ENCODE measurements at regions not wholly inside any gene's neighbourhood (a gene's known extent, or its start where the extent isn't known, plus 50 kb on each side); places are given as distances from the start of the nearest gene placed in this dataset.

- whole genome bisulfite sequencing (ENCODE audit: extremely low coverage, insufficient read length, low lambda C conversion rate) = no CpG with 5 or more reads among the region's 16 CpGs
- Histone ChIP-seq H4K91ac (ENCODE audit: insufficient read length, low read depth, low read length) (no peak overlapping the region), H4K8ac (replicated peaks; ENCODE audit: insufficient read length, low read depth, low read length) (no peak overlapping the region), H4K5ac (ENCODE audit: insufficient read length, low read depth, low read length) (no peak overlapping the region), H3K9ac (ENCODE audit: extremely low read depth, insufficient read length, low read length) (no peak overlapping the region), H3K79me2 (ENCODE audit: insufficient read depth, low read length) (no peaks in the 10 kb centered on the region), H2BK12ac (ENCODE audit: insufficient read length, low read depth, low read length) (no peak overlapping the region), H3K4ac (ENCODE audit: low read depth, low read length) (no peak overlapping the region), H2AFZ (ENCODE audit: low read length) (no peak overlapping the region), H2BK5ac (ENCODE audit: insufficient read length, low read length) (no peak overlapping the region), H4K20me1 (ENCODE audit: control insufficient read depth, insufficient read depth, insufficient read length) (no peaks in the 10 kb centered on the region), H3K23ac (ENCODE audit: insufficient read length, low read depth, low read length) (no peak overlapping the region), H3K27ac (ENCODE audit: insufficient read length, low read depth, low read length) (no peak overlapping the region), H3K23me2 (ENCODE audit: insufficient read length, low read depth, low read length, poor library complexity, severe bottlenecking) (no peaks in the 10 kb centered on the region), H3K4me1 (ENCODE audit: insufficient read depth, low read length) (peaks cover 6% of the 10 kb centered on the region; the same call in 1 of the 2 replicates), H3K27me3 (ENCODE audit: insufficient read depth, low read length) (no peaks in the 10 kb centered on the region), H3T11ph (ENCODE audit: low read length) (no peak overlapping the region), H3K56ac (ENCODE audit: insufficient read length, low read depth, low read length) (no peak overlapping the region), H3K14ac (ENCODE audit: insufficient read depth, low read length) (no peak overlapping the region), H2AK5ac (ENCODE audit: insufficient read length, low read length) (no peak overlapping the region), H3K9me3 (ENCODE audit: control insufficient read depth, low read depth, low read length) (no peaks in the 10 kb centered on the region), H3K79me1 (ENCODE audit: insufficient read depth, low read depth, low read length, poor library complexity, severe bottlenecking) (no peaks in the 10 kb centered on the region), H2BK15ac (ENCODE audit: low read depth, low read length) (no peak overlapping the region), H3K18ac (ENCODE audit: insufficient read length, low read depth, low read length) (no peak overlapping the region), H2BK120ac (ENCODE audit: low read depth, low read length, poor library complexity, severe bottlenecking) (no peak overlapping the region), H2BK20ac (ENCODE audit: low read depth, low read length, poor library complexity, severe bottlenecking) (no peak overlapping the region), H3K4me2 (ENCODE audit: insufficient read depth, insufficient read length, low read length) (no peak overlapping the region)
- peaks cover 0 to 5% (median 0%) of the 10 kb centered on the region in 3 experiments; a peak in 2 of 7 replicates for H3K36me3 Mint-ChIP-seq (ENCODE audit: insufficient read depth in 1 of 3, low read depth in 3 of 3)
- peaks cover 3 to 4% of the 10 kb centered on the region in 2 experiments; a peak in 4 of 5 replicates for H3K9me3 Mint-ChIP-seq
- H3K4me3 Mint-ChIP-seq = no peak overlapping the region
- TF ChIP-seq, protein P1, sequence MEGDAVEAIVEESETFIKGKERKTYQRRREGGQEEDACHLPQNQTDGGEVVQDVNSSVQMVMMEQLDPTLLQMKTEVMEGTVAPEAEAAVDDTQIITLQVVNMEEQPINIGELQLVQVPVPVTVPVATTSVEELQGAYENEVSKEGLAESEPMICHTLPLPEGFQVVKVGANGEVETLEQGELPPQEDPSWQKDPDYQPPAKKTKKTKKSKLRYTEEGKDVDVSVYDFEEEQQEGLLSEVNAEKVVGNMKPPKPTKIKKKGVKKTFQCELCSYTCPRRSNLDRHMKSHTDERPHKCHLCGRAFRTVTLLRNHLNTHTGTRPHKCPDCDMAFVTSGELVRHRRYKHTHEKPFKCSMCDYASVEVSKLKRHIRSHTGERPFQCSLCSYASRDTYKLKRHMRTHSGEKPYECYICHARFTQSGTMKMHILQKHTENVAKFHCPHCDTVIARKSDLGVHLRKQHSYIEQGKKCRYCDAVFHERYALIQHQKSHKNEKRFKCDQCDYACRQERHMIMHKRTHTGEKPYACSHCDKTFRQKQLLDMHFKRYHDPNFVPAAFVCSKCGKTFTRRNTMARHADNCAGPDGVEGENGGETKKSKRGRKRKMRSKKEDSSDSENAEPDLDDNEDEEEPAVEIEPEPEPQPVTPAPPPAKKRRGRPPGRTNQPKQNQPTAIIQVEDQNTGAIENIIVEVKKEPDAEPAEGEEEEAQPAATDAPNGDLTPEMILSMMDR (conservative IDR thresholded peaks at IDR 0.05) = no peak
- no peaks in the 10 kb centered on the region; the same call in 1 of the 2 replicates for H3K27me3 Mint-ChIP-seq (ENCODE audit: low read depth)
- H3K27ac Mint-ChIP-seq = no peak overlapping the region
- peaks cover 10% of the 10 kb centered on the region in 2 experiments for H3K4me1 Mint-ChIP-seq
- DNase-seq = no peak
These were observed 275.7 kb downstream of the MYCN start for GRCh38 chr2:16215902-16216557.

Data from H9 (cell line).